HS-27A (cell line): ENCODE measurements at regions not wholly inside any gene's neighbourhood (a gene's known extent, or its start where the extent isn't known, plus 50 kb on each side); places are given as distances from the start of the nearest gene placed in this dataset.

Source experiments
- DNase-seq: peaks from one replicate; pipeline ENCODE4 v3.0.0-alpha.2; 2012; ENCODE audit warnings: low read depth, missing footprints

- DNase-seq = no peak
These were observed 50.5 kb upstream of the LGALSL start for GRCh38 chr2:64403426-64403825.

DNA sequence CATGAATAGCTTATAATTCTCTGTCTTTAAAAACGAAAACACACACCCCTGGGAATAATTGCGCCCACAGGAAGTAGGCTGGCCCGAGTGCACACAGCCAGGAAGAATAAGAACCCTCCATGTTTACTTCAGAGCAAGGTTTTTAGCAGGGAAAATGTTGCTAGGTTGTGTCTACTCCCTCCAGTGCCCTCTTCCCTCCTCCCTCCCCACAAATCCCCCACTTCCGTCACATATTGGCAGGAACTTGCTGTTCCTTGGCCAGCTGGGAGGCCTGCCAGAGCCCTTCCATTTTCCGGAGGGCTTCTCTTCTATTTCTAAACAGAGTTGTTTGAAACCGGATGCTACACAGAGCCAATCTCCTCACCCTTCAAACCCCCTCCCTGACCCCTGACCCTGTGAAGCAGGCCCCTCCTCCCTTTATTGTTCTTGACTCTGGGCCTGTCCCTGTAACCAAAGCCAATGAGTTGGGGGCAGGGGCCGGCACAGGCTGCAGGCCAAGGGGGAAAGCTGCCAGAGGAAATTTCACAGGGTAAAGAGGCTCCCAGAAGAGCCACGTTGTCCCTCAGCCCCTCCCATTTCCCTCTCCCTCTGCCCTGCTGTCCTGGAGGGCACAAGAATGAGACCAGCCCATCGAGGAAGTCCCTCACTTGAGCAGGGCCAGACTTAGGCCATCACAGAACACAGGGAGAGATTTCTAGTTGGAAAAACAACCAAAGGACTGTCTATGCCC, 49.8 kb upstream of the LGALSL start:
- DNase-seq = no peak
